ENCODE measurements at regions not wholly inside any gene's neighbourhood (a gene's known extent, or its start where the extent isn't known, plus 50 kb on each side); places are given as distances from the start of the nearest gene placed in this dataset.

- ChIA-PET RAD21 (ENCODE audit: low non-redundant PET in 1 of 2, low total read pairs in 2 of 2, uncharacterized antibody in 2 of 2, unreplicated experiment in 2 of 2) (no interaction called here), POLR2A (no interaction called here), CTCF (no interaction called here)
- peaks cover 0 to 5% of the 10 kb centered on the region in 2 experiments; a peak in 1 of 4 replicates for H3K9me3 ChIP-seq (ENCODE audit: control insufficient read depth in 1 of 2, insufficient read depth in 1 of 2, low read depth in 1 of 2, low read length in 2 of 2)
- H3K4me1 ChIP-seq (ENCODE audit: control insufficient read depth in 1 of 2, insufficient read depth in 2 of 2, low read length in 2 of 2): peaks cover 0 to 5% of the 10 kb centered on the region in 2 experiments; a peak in 1 of 4 replicates
- H3K4me2 ChIP-seq (ENCODE audit: low read length): no peak overlapping the region
- H3K79me2 ChIP-seq (ENCODE audit: insufficient read depth, low read length): no peaks in the 10 kb centered on the region
- H3K36me3 ChIP-seq (ENCODE audit: control insufficient read depth in 1 of 2, insufficient read depth in 2 of 2, low read length in 2 of 2): no peaks in the 10 kb centered on the region
- no peaks in the 10 kb centered on the region for H3K9me2 ChIP-seq (ENCODE audit: insufficient read depth)
- H4K20me1 ChIP-seq (ENCODE audit: insufficient read depth): no peaks in the 10 kb centered on the region
- TF ChIP-seq ATF3 (IDR thresholded peaks at IDR 0.05) (no peak), YY1 (IDR thresholded peaks at IDR 0.05; ENCODE audit: extremely low read depth, insufficient replicate concordance, low read depth, low read length) (no peak), CEBPB (IDR thresholded peaks at IDR 0.05; ENCODE audit: low read depth) (no peak), REST (IDR thresholded peaks at IDR 0.05; ENCODE audit: low read depth) (no peak), EZH2phosphoT487 (IDR thresholded peaks at IDR 0.05; ENCODE audit: borderline replicate concordance) (no peak), SIN3A (IDR thresholded peaks at IDR 0.05; ENCODE audit: low read depth) (no peak), ZFX (IDR thresholded peaks at IDR 0.05) (no peak), ZBTB33 (IDR thresholded peaks at IDR 0.05; ENCODE audit: extremely low read depth, insufficient replicate concordance, low read length) (no peak), CTCF (IDR thresholded peaks at IDR 0.05 in 2 of 3, conservative IDR thresholded peaks at IDR 0.05 in 1 of 3; ENCODE audit: borderline replicate concordance in 1 of 3, insufficient read depth in 1 of 3, low read depth in 2 of 3, low read length in 2 of 3) (no peak), EGR1 (IDR thresholded peaks at IDR 0.05; ENCODE audit: low read depth) (no peak), JUND (IDR thresholded peaks at IDR 0.05) (no peak), EZH2 (IDR thresholded peaks at IDR 0.05) (no peak), POLR2AphosphoS5 (IDR thresholded peaks at IDR 0.05; ENCODE audit: low read depth, low read length) (no peak), FOSL1 (IDR thresholded peaks at IDR 0.05; ENCODE audit: low read depth) (no peak)
- ATAC-seq: no peak
- no peak overlapping the region for H2AFZ ChIP-seq (ENCODE audit: low read depth, low read length, poor library complexity, severe bottlenecking)
- intact Hi-C loops (cut with micrococcal nuclease): no loop called here
- DNase-seq (ENCODE audit: low read depth, low spot score): no peak
- no peak overlapping the region for H3K4me3 ChIP-seq (replicated peaks in 1 of 2; ENCODE audit: low read depth in 1 of 2, low read length in 2 of 2)
- no TSS peak for BruUV-seq (replicated peaks)
- no peaks in the 10 kb centered on the region for H3K27me3 ChIP-seq (ENCODE audit: insufficient read depth, low read length)
- H3K27ac ChIP-seq (ENCODE audit: low read depth, low read length): no peak overlapping the region
- no peak overlapping the region for H3K9ac ChIP-seq (ENCODE audit: low read length)
These were observed 238.2 kb upstream of the HES1 start for GRCh38 chr3:193897731-193898180.
